Common myeloid progenitor, CD34-positive (primary cell): ENCODE measurements at regions not wholly inside any gene's neighbourhood (a gene's known extent, or its start where the extent isn't known, plus 50 kb on each side); places are given as distances from the start of the nearest gene placed in this dataset.

Source experiments
- CTCF ChIA-PET: fragments of 350-600 bp; sonication (Branson Sonifier 250); formaldehyde crosslinking; loops from one replicate; lab custom pipeline; 2021; ENCODE audit warnings: antibody characterized with exemption; lab: Charles Lee
- POLR2A ChIA-PET: fragments of 350-600 bp; sonication (Branson Sonifier 250); formaldehyde crosslinking; loops from one replicate; lab custom pipeline; 2021; ENCODE audit warnings: antibody characterized with exemption; lab: Charles Lee
- DNase-seq, 3 donors: peaks; one replicate each; pipeline versions ENCODE4 v3.0.0 to v3.0.0-alpha.2; 2013
- H3K27ac ChIP-seq, 2 experiments: 1 replicate in 1 of 2; 2 replicates in 1 of 2; pipeline ENCODE4 v1.7.0; 2013; ENCODE audit warnings: inconsistent platforms in 2 of 2, low read length in 2 of 2, mild to moderate bottlenecking in 2 of 2, low read depth in 1 of 2, moderate library complexity in 1 of 2; ENCODE audit not compliant: severe bottlenecking in 2 of 2, insufficient read depth in 1 of 2, poor library complexity in 1 of 2
- H3K27me3 ChIP-seq, 5 experiments: replicated peaks in 2 of 5; 1 replicate in 3 of 5; 2 replicates in 2 of 5; pipeline versions ENCODE4 v1.6.1 to v1.7.0; 2013; ENCODE audit warnings: low read length in 4 of 5, mild to moderate bottlenecking in 2 of 5, moderate library complexity in 2 of 5, inconsistent platforms in 1 of 5; ENCODE audit not compliant: insufficient read depth in 5 of 5, control insufficient read depth in 4 of 5
- H3K36me3 ChIP-seq, 4 experiments: 1 replicate in 2 of 4; 2 replicates in 2 of 4; pipeline versions ENCODE4 v1.6.1 to v1.7.0; 2013; ENCODE audit warnings: low read length in 3 of 4, control low read depth in 1 of 4, mild to moderate bottlenecking in 1 of 4; ENCODE audit not compliant: control insufficient read depth in 4 of 4, insufficient read depth in 4 of 4
- H3K4me1 ChIP-seq, 4 experiments: 1 replicate in 3 of 4; 2 replicates in 1 of 4; pipeline versions ENCODE4 v1.6.1 to v1.7.1; 2013; ENCODE audit warnings: low read length in 3 of 4, mild to moderate bottlenecking in 3 of 4, control low read depth in 1 of 4, inconsistent platforms in 1 of 4, moderate library complexity in 1 of 4; ENCODE audit not compliant: control insufficient read depth in 4 of 4, insufficient read depth in 4 of 4; ENCODE audit errors: control extremely low read depth in 1 of 4
- H3K4me3 ChIP-seq, 7 experiments: 1 replicate in 4 of 7; 2 replicates in 3 of 7; pipeline versions ENCODE4 v1.5.1 to v1.7.0; 2013; ENCODE audit warnings: mild to moderate bottlenecking in 7 of 7, low read length in 6 of 7, moderate library complexity in 6 of 7, inconsistent platforms in 2 of 7, low read depth in 2 of 7, control low read depth in 1 of 7; ENCODE audit not compliant: insufficient read depth in 4 of 7, control insufficient read depth in 1 of 7; ENCODE audit errors: extremely low read depth in 1 of 7
- H3K9me3 ChIP-seq, 5 experiments: 1 replicate in 4 of 5; 2 replicates in 1 of 5; pipeline versions ENCODE4 v1.6.1 to v1.7.1; 2013; ENCODE audit warnings: low read length in 4 of 5, mild to moderate bottlenecking in 2 of 5, inconsistent platforms in 1 of 5, low read depth in 1 of 5, moderate library complexity in 1 of 5; ENCODE audit not compliant: control insufficient read depth in 4 of 5, insufficient read depth in 2 of 5; ENCODE audit errors: control extremely low read depth in 1 of 5
- WGBS: methylation state at CpG from one replicate; pipeline ENCODE4 v1.1.5; 2013; ENCODE audit not compliant: insufficient coverage; 5-methylcytosine and 5-hydroxymethylcytosine counted together

GRCh38 chr10:128804411-128804810, 662.6 kb upstream of the MGMT start:
- Histone ChIP-seq H3K27me3 (peaks cover 0 to 20% (median 6%) of the 10 kb centered on the region in 5 experiments), H3K4me3 (no peak overlapping the region), H3K4me1 (no peaks in the 10 kb centered on the region), H3K27ac (no peak overlapping the region), H3K9me3 (no peaks in the 10 kb centered on the region), H3K36me3 (no peaks in the 10 kb centered on the region)
- DNase-seq = no peak
- ChIA-PET POLR2A (no interaction called here), CTCF (no interaction called here)
- WGBS = 93% methylated on average over 2 of the region's 2 CpGs

- 90% methylated on average over 3 of the region's 4 CpGs for WGBS
- DNase-seq = no peak
- Histone ChIP-seq H3K9me3 (no peaks in the 10 kb centered on the region), H3K36me3 (no peaks in the 10 kb centered on the region), H3K4me1 (no peaks in the 10 kb centered on the region), H3K27ac (no peak overlapping the region), H3K27me3 (peaks cover 0 to 16% (median 4%) of the 10 kb centered on the region in 5 experiments), H3K4me3 (no peak overlapping the region)
- POLR2A ChIA-PET = no interaction called here
- CTCF ChIA-PET = no interaction called here
Measured at GRCh38 chr10:128808921-128809440, 658.1 kb upstream of the MGMT start.

- Histone ChIP-seq H3K9me3 (no peaks in the 10 kb centered on the region), H3K36me3 (no peaks in the 10 kb centered on the region), H3K27ac (no peak overlapping the region), H3K4me1 (no peaks in the 10 kb centered on the region), H3K4me3 (no peak overlapping the region), H3K27me3 (peaks cover 0 to 7% (median 0%) of the 10 kb centered on the region in 5 experiments)
- ChIA-PET POLR2A (no interaction called here), CTCF (no interaction called here)
- 92% methylated on average over 10 of the region's 10 CpGs for WGBS
- no peak for DNase-seq
Measured at GRCh38 chr10:128811511-128811910, 655.5 kb upstream of the MGMT start.

GRCh38 chr10:128812000-128812399, 655.0 kb upstream of the MGMT start:
- Histone ChIP-seq H3K9me3 (no peaks in the 10 kb centered on the region), H3K4me3 (no peak overlapping the region), H3K27ac (no peak overlapping the region), H3K27me3 (peaks cover 0 to 7% (median 0%) of the 10 kb centered on the region in 5 experiments), H3K36me3 (no peaks in the 10 kb centered on the region), H3K4me1 (no peaks in the 10 kb centered on the region)
- 85% methylated on average over 15 of the region's 15 CpGs for WGBS
- CTCF ChIA-PET = no interaction called here
- POLR2A ChIA-PET = no interaction called here
- no peak for DNase-seq

GRCh38 chr10:128813574-128813973, 653.5 kb upstream of the MGMT start:
- H3K4me1 ChIP-seq = no peaks in the 10 kb centered on the region
- H3K4me3 ChIP-seq = no peak overlapping the region
- ChIA-PET CTCF (interaction anchor here (1.3 kb wide), 1 partner anchor 17 kb away, joined by 3 read pairs; no protein-coding TSS in a partner anchor), POLR2A (no interaction called here)
- WGBS = 86% methylated on average over 2 of the region's 3 CpGs
- H3K9me3 ChIP-seq = no peaks in the 10 kb centered on the region
- no peak overlapping the region for H3K27ac ChIP-seq
- no peak for DNase-seq
- H3K27me3 ChIP-seq = peaks cover 0 to 7% (median 0%) of the 10 kb centered on the region in 5 experiments
- H3K36me3 ChIP-seq = no peaks in the 10 kb centered on the region

- CTCF ChIA-PET = interaction anchor here (1.3 kb wide), 1 partner anchor 16 kb away, joined by 3 read pairs; no protein-coding TSS in a partner anchor
- Histone ChIP-seq H3K4me1 (no peaks in the 10 kb centered on the region), H3K9me3 (no peaks in the 10 kb centered on the region), H3K27me3 (peaks cover 0 to 7% (median 0%) of the 10 kb centered on the region in 5 experiments), H3K27ac (no peak overlapping the region), H3K36me3 (no peaks in the 10 kb centered on the region), H3K4me3 (no peak overlapping the region)
- POLR2A ChIA-PET = no interaction called here
- WGBS = 92% methylated on average over 12 of the region's 12 CpGs
- DNase-seq = no peak
Measured at GRCh38 chr10:128814024-128814423, 653.0 kb upstream of the MGMT start.

- Histone ChIP-seq H3K4me1 (no peaks in the 10 kb centered on the region), H3K27me3 (peaks cover 0 to 9% (median 0%) of the 10 kb centered on the region in 5 experiments), H3K4me3 (no peak overlapping the region), H3K36me3 (no peaks in the 10 kb centered on the region), H3K27ac (no peak overlapping the region), H3K9me3 (no peaks in the 10 kb centered on the region)
- no CpG with 5 or more reads among the region's 4 CpGs for WGBS
- DNase-seq = no peak
- ChIA-PET POLR2A (interaction anchor here (0.6 kb wide), 1 partner anchor 13 kb away, joined by 3 read pairs; no protein-coding TSS in a partner anchor), CTCF (no interaction called here)
Measured at GRCh38 chr10:128814782-128815181, 652.3 kb upstream of the MGMT start.
